NOMO-1 (cell line): ENCODE measurements at regions not wholly inside any gene's neighbourhood (a gene's known extent, or its start where the extent isn't known, plus 50 kb on each side); places are given as distances from the start of the nearest gene placed in this dataset.
A peak's percentile ranks its signal among the peaks of the same experiment; 100 is the strongest.
"Not testable (repeated sequence)": the region's sequence is repeated elsewhere in the genome, so short reads cannot be mapped to it uniquely, and the experiment has no call there.

Experiments
- DNase-seq, 2 experiments: peaks; one replicate each; lab custom pipeline; 2025; ENCODE audit not compliant: unreplicated experiment in 2 of 2; lab: John Stamatoyannopoulos, UW

DNA sequence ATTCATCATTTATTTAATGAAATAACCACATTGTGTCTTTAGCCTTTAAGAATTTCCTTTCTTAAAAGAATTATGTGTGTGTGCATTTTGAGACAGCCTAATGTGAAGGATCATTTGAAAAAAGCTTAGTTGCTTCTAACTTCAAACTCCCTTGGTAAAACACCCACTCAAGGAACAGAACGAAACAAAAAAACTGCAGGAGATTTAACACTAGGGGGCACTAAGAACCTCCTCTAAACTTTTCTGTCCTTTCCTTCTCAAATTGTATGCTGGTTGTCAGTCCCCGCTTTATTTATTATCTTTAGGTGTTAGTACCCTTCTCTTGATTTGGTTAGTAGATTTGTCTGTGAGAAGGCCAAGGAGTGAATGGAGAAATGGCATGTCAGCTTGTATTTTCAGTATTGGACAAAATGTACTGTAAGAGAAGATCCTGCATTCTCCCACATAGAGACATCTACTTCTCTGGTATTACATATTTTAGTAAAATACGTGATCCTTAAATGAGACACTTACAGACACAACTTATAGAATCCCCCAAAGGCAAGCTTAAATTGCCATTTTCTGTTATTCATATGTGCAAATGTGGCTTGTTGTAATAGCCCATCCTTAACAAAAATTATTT, 229.7 kb downstream of the MRPS30 start:
- DNase-seq = peak; percentile 45 to 63

DNA sequence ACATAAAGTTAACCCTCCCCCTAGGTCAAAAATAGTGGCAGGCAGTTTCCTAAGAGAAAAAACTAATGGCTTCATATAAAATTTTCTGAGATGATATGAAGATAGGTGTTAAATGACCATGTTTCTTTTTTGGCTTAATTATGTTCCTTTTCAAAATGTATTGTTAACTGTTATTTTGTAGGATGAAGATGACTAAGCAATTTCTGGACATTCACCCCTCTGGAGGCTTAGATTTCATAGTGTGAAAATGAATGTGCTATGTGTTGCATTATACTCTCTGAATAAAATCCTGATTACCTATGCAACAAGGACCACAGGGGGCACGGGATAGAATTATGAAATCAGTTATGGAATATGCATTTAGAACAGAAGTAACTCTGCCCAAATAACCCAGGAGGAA, 233.5 kb downstream of the MRPS30 start:
- DNase-seq = no peak

DNA sequence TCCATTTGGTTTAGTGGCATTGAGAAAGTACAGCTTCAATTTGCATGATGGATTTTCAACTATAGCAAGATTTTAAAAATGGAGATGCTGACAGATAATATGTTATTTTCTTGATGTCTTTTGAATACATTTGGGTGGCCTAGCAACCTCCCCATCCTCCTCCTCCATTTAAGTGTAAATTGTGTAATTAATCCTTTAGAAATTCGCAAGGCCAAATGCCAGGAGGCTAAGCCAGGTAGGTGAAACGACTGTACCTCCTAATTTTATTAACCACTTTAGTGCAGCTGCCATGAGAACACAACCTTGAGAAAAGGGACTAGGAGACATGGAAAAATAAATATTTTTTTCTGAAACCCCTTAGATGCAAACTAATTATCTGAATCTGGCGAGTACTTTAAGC, 248.8 kb downstream of the MRPS30 start:
- no peak for DNase-seq

DNA sequence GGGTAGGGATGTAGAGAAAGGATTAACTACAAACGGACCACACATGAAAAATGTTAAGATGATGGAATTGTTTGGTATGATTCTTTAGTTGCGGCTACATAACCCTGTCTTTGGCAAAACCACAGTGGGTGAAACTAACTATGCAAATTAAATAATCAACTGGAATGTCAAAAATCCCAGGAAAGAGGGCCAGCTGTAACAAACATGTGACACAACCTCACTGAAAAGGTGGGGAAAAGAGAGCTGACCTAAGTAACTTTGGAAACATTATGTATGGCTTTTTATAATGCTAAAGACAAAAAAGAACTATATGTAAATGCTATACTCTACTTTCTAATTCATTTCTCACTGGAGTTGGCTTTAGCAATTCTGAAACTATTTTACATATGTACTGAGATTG, 252.0 kb downstream of the MRPS30 start:
- no peak for DNase-seq

DNA sequence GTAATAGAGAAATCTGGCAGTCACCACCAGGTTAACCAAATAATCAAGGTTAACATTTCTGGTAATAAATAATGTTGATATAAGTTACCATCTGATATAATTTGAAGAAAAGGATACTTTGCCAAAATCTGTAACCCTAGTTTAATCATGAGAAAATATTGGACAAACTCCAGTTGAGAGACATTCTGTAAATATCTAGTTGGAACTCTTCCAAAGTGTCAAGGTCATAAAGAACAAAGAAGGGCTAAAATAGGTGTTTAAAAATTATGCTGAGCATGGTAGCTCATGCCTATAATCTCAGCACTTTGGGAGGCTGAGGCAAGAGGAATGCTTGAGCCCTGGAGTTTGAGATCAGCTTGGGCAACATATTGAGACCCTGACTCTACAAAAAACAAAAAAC, 253.3 kb downstream of the MRPS30 start:
- DNase-seq = no peak

DNA sequence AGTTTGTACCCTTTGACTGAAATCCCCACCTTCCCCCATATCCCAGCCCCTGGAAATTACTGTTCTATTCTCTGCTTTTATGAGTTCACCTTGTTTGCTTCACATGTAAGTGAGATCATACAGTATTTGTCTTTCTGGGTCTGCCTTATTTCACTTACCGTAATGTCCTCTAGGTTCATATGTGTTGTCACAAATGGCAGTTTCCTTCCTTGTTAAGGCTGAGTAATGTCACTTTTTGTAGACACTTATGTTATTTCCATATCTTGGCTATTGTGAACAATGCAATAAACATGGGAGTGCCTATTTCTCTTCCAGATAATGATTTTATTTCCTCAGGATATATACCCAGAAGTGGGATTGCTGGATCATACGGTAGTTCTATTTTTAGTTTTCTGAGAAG, 272.3 kb downstream of the MRPS30 start:
- no peak for DNase-seq

DNA sequence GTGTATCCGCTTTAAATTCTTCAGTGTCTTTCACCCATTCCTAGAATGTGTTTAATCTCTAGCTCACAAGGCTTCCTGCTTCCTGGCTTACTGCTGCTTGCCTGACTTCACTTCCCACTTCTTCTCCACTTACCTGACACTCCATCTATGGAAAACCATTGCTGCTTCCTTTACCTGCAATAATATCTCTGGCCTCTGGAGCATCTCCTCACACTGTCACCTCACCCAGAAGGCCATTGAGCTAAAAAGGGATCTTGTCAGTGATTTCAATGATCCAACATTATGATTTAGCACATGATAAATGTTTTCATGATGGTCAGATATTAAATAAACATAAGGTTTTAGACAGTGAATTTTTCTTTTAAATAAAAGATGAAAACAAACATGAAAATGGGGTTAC, 281.1 kb downstream of the MRPS30 start:
- no peak for DNase-seq

DNA sequence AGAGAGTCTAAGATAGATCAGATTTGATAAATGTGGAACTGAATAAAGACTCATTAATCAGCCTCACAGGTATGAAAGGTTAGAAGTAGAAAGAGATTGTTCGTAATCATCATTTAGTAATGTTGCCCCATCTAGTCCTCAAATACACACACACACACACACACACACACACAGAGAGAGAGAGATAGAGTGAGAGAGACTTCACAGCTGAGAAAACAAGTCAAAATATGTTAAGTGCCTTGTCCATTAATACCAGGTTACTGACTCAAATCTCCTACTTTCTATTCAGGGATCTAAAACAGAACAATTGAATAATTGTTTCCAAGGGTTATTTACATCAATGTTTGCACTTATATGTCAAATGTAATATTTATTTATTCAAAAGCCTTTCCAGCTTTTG, 284.6 kb downstream of the MRPS30 start:
- no peak for DNase-seq

DNA sequence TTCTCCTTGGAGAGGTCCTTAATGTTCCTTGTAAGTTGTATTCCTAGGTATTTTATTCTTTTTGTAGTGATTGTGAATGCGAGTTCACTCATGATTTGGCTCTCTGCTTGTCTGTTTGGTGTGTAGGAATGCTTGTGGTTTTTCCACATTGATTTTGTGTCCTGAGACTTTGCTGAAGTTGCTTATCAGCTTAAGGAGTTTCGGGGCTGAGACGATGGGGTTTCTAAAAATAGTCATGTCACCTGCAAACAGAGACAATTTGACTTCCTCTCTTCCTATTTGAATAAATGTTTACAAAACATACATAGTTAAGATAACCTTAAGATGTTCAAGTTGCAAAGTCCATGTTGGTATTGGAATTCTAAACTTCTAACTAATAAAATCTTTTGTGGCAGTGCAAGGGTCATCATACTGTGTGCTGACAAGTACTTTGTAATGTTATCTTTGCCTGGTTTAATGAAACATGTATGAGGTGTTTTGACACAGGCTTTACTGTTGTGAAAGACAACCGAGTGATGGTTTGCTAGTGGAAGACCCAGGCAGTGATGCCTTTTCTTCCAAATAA, 286.2 kb downstream of the MRPS30 start:
- no peak for DNase-seq

DNA sequence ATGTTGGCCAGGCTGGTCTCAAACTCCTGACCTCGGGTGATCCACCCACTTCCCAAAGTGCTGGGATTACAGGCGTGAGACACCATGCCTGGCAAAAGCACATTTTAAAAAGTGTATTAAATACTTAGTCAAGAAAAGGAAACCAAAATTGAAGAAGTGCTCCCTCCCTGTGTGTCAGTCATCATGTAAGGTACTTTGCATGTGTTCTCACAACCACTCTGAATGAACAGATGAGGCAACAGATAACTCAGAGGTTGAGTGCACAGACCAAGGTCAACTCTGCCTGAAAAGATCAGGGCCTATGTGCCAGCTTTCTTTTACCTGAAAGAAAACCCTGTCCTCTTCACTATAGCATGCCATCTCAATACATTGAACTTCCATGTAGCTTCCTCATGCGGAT, 289.7 kb downstream of the MRPS30 start:
- no peak for DNase-seq

DNA sequence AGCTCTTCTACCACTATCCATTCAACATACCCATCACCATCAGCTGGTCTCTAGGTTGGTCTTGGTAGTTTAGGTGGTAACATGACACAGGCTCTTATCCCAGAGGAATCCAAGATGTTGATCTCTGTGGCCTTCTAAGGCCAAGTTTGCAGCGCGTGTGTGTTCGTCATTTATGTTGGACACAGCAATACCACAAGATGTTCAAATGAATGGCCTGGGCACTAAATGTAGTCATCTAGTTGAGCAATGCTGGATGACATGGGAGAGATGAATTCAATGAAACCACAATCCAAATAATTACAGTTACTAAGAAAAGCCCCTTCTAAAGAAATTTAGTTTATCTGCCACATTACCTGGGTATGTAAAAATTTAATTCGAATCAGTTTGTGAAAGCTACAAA, 292.4 kb downstream of the MRPS30 start:
- no peak for DNase-seq

DNA sequence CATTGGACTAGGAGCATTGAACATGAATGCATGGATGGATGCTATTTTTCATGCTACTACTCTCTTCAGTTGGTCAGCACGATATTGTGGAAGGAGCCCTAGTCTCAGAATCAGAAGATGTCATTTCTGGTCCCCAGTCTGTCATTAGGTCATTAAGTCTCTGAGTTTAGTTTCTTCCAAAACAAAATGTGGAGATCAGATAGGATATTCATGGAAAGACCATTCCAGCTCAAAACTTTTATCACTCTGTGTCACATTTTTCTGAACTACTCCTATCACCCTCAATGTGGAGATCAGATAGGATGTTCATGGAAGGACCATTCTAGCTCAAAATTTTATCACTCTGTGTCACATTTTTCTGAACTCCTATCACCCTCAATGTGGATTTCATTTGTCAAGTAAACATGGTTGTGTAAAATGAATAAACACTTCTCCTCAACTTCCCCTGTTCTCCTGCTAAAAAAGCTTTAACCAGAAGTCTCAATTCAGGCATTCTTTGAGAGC, 296.8 kb downstream of the MRPS30 start:
- DNase-seq = no peak

DNA sequence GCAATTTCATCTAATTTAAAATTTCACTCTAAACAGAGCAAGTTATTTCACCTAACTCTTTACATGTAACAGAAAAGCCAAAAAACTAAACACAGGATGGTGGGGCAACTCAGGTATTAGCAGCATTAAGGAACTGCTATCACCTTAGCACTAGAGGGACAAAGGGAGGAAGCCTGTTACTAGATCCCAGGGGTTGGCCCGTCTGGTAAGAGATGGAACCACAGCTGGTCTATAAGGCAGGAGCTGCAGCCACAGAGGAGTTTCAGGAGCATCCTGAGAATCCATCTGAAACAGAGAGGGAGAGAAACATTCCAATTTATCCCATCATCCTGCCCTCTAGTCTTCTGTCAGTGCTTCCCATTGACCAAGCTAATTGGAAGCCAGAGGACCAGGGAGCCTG, 300.3 kb downstream of the MRPS30 start:
- DNase-seq = no peak

DNA sequence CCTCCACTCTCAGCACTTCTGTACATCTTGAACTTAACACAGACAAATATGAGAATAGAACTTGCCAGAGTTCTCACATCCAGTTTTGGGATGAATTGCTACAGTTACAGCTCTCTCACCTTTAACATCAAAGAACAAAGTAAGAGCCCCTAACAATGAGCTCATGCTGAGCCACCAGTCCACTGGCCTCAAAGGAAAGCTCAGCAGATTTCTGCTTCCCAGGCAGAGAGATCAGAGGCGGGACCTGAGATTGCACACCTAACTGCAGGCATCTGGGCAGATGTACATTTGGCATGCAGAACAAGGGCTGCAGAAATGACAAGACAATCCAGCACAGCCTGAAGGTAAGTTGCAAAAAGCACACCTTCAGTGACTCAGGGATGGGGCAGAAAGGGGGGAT, 300.9 kb downstream of the MRPS30 start:
- no peak for DNase-seq

DNA sequence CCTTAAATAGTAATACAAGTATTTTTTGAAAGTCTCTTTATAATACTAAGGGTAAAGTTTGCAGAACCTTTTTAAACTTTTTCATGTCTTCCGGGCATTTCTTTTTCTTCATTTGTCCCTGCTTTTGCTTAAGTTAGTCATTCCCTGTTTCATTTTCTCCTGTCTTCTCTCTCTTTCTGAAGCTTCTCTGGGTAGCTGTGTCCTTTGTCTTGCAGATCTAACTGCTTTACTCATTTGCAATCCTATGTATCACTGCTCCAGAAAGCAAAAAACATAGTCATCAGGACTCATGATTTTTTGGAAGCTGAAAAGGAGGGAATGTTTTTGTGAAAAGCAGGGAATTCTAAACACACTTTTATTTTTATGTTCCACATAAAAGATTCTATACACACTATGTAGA, 301.7 kb downstream of the MRPS30 start:
- no peak for DNase-seq

DNA sequence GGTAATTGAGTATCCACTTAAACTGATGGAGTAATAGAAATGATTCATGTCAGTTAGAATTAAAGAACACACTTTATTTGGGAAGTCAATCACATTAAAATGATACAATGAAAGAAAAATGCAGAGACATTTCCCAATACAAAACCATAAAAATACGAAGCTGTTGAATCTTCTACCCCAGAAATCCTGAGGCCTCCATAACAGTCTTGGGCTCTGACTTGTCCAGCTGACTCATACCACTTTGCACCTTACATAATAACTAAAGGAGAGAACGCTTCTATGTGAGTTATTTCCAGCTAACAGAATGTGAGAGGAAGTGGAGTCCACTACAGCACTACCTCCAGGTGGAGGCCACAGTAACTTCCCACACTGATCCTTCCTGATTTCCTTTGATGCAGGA, 305.0 kb downstream of the MRPS30 start:
- DNase-seq = no peak

DNA sequence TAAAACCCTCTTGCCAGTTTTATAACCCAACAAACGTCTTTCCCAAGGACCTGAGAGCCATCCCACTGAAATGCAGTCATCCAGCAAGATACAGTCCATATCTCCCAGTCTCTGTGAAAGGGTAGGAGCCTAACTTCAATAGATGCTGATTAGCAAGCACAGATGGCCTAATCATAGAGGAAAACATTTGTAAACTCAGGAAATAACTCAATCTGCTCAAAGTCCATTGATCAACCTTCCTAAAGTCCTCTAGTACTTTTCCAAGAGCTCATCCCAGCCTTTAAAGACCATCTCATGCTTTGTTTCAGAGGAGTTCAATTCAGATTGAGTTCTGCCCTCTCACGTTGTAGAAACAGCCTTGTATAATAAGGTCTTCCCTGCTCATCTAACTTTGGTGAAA, 324.2 kb downstream of the MRPS30 start:
- no peak for DNase-seq

DNA sequence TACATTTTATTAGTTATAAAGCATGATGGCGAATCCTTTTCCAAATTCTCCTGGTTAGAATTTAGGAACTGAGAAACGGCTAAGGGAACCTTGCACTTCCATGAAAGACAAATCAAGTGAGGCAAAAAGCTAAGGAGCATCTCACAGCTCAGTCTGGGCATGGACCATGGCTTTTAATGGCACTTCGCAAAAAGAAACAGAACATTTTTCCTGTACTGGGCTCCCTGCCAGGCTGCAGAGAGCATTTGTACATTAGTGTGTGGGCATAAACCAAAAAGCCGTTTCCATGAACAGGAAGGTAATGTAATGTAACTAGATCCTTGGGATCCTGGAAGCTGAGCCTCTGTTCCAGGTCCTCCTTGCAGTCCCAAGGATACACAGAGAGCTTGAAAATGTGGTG, 354.2 kb downstream of the MRPS30 start:
- no peak for DNase-seq

DNA sequence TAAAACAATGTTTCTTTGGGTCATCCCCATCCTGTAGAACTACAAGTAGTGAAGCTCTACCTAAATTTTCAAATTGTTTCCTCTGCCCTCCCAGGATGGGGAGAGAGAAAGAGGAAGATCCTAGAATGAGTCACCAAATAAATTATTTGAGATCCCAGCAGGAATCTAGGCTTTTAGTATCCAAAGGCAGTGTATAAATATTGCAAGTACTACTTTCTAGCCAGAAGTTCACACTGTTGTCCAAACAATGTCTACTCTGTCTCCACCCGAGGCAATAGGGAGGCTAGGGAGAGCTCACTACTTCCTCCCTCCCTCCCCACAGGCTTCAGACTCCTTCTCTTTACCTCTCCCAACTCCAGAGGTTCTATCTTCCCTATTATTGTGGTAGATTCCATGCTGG, 362.8 kb downstream of the MRPS30 start:
- DNase-seq = no peak

DNA sequence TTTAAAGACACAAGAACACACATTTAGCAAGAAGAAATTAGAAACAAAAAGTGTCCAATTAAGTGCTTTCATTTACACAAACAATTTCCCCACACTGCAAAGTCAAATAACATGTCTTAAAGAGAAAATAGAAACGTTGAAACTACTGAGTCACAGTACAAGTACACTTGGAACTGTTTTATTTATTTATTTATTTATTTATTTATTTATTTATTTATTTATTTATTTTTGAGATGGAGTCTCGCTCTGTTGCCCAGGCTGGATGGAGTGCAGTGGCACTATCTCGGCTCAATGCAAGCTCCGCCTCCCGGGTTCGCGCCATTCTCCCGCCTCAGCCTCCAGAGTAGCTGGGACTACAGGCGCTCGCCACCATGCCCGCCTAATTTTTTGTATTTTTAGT, 363.9 kb downstream of the MRPS30 start:
- DNase-seq = not testable (repeated sequence)

DNA sequence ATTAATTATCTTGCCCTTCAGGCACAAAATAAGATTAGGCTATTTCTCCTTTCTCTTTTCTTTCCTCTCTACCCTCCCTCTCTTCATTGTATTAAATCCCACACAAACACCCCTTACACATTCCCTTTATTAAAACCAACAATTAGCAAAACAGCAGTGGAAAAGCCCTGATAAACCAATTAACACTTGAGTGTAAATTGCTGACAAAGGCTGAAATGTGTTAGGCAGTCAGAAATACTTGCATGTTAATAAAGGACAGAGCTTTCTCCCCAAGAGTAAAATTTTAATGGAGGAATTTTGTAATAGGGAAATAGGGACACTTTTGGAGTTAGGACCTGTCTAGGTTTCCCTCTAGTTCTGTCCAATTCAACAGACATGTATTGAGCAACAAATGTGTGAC, 370.9 kb downstream of the MRPS30 start:
- no peak for DNase-seq

DNA sequence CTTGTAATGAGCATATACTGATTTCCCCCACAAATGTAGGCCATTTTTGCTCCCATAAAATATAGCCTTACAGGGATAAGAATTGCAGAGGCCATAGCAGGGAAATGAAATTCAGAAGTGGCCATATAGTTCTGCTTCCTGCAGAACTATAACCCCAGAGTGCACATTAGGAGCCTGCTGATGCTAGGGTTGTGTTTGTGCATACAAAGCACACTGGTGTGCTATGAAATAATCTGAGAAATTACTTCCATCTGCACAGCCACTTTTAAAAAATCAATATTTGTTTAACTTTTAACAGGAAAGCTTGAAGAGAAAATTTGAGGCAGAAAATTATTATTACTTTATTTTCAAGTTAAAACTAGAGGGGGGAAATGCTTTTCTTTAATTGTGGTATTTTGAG, 380.3 kb downstream of the MRPS30 start:
- DNase-seq = no peak

DNA sequence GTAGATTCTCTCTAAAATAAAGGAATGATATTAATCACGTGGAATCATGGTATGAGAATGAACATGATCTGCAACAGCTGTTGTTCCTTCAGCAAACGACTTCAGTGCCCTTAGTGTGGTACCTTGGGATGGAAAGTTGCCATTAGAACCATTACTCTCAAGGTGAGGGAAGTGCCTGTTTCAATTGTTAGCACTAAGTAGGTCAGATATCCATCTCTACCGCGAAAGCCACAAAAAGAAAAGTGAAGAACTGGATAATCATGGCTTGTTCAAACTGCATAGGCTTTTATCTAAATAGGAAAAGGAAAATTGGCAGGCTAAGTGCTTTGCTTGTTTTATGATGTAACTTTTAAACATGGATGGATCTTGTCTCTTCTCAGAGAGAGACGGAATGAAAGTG, 380.7 kb downstream of the MRPS30 start:
- DNase-seq = no peak
